Fibroblast of villous mesenchyme (primary cell): ENCODE measurements at regions not wholly inside any gene's neighbourhood (a gene's known extent, or its start where the extent isn't known, plus 50 kb on each side); places are given as distances from the start of the nearest gene placed in this dataset.

Experiments
- DNase-seq: peaks from one replicate; pipeline ENCODE4 v3.0.0-alpha.2; 2010; ENCODE audit warnings: low read depth
- H3K4me3 ChIP-seq: 2 replicates; pipeline ENCODE4 v1.5.1; 2011; ENCODE audit warnings: low read depth, mild to moderate bottlenecking, low read length
- TF ChIP-seq, protein P1 (sequence below): IDR thresholded peaks from 2 replicates; pipeline ENCODE4 v1.5.1; 2012; ENCODE audit warnings: low read depth, mild to moderate bottlenecking, low read length; ENCODE audit not compliant: insufficient read depth

DNA sequence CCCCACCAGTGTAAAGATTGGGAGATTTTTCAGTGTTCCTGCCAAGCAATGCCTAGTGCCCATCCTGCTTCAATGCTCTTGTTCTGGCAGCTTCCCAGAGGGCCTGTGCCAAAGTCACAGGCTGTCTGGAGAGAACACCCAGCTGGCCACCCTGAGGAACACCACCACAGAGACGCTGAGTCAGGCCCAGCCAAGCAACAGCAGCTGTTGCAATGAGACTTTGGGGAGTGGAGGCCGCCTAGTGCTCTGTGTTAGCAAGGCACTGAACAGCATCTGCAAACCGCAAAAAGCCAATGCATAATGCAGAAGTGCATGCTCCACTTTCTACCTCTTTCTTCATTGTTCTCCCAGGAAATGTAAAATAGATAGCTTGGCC lies 168.1 kb downstream of the NXPE2 start:
- H3K4me3 ChIP-seq = no peak overlapping the region
- TF ChIP-seq, protein P1, sequence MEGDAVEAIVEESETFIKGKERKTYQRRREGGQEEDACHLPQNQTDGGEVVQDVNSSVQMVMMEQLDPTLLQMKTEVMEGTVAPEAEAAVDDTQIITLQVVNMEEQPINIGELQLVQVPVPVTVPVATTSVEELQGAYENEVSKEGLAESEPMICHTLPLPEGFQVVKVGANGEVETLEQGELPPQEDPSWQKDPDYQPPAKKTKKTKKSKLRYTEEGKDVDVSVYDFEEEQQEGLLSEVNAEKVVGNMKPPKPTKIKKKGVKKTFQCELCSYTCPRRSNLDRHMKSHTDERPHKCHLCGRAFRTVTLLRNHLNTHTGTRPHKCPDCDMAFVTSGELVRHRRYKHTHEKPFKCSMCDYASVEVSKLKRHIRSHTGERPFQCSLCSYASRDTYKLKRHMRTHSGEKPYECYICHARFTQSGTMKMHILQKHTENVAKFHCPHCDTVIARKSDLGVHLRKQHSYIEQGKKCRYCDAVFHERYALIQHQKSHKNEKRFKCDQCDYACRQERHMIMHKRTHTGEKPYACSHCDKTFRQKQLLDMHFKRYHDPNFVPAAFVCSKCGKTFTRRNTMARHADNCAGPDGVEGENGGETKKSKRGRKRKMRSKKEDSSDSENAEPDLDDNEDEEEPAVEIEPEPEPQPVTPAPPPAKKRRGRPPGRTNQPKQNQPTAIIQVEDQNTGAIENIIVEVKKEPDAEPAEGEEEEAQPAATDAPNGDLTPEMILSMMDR = no peak
- DNase-seq = peak; percentile 7

DNA sequence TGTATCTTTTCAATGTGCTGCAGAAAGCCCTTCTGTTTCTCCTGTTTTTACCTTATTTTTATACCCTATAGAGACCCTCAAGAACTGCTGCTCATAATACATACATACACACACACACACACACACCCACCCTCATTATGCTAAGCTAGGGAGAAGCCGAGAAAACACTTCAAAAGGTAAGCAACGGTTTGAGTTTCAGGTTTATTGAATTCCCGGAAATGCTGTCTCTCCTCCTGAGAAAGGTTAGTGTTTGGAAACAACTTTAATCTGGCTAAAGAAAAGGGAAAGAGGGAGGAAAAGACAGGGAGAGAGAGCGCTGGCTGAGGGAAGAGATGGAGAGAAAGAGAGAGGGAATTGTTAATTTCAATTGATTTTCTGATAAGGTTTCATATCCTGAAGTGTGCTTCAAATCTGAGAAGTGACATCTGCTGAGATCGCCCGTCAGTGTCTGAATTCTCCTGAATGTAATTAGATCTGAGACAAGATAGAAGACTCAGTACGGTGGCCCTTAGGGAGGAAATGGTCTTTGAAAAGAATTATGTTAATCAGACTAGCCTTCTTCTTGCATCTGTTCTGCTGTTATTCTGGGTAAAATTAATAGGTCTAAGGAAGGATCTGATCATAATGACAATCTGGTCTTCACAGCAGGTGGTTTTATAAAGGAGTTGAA lies 169.1 kb downstream of the NXPE2 start:
- TF ChIP-seq, protein P1 = no peak

DNA sequence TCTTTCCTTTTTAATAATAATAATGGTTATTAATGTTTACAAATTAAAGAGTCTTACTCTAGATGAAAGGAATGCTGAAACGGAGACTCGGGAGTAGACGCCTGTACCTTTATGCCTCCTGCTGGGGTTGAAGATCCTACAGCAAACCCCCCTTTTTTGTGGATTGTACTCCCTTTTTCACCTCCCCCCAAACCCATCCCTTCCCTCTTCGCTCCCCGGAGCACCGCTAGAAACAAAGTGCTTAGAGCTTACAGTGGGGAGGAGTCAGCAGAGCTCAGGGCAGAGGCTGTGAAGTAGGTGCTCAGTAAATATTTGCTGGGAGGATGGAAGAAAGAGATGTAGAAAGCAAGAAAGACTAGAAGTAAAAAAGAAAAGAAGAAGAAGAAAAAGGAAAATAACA lies 169.7 kb downstream of the NXPE2 start:
- DNase-seq = no peak
- H3K4me3 ChIP-seq = no peak overlapping the region

More for the DNA sequence above, 169.1 kb downstream of the NXPE2 start:
- DNase-seq = no peak
- no peak overlapping the region for H3K4me3 ChIP-seq

DNA sequence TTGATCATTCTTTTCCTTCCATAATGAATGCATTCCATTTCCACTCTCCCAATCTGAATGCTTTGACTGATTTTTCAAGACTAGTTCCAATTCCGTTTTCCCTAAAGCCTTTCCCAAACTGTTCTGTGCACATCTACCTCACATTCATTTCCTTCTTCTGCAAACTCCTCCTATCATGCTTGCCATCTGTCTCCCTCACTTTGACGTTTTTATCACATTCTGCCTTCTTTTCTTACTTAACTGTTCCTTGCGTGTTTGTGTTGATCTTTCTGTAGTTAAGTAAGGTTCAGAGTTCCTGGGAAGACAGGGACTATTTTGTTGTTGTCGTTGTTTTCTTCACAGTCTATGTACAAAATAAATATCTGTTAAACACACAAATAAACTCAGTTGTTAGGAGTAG lies 179.0 kb downstream of the NXPE2 start:
- DNase-seq = no peak
- TF ChIP-seq, protein P1 = no peak
- no peak overlapping the region for H3K4me3 ChIP-seq

More for the DNA sequence above, 169.7 kb downstream of the NXPE2 start:
- TF ChIP-seq, protein P1 = no peak

DNA sequence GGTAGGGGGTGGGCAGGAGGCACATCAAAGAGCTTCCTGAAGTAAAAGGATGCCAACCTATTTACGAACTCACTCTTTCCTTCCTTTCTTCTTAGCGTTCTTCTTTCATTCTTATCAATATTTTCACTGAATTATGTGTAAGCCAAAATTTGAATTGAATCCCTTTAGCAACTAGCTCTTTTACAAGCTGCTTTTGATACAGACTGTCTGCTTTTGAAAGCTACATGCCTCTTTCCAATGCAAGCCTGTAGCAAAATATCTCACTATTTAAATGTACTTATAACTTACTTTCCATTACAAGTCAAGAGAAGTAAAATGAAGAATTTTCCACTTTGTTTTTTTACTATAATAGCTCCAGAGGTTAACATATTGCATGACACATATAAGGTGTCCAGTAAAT lies 186.6 kb downstream of the NXPE2 start:
- TF ChIP-seq, protein P1 = no peak
- no peak overlapping the region for H3K4me3 ChIP-seq
- DNase-seq = no peak

DNA sequence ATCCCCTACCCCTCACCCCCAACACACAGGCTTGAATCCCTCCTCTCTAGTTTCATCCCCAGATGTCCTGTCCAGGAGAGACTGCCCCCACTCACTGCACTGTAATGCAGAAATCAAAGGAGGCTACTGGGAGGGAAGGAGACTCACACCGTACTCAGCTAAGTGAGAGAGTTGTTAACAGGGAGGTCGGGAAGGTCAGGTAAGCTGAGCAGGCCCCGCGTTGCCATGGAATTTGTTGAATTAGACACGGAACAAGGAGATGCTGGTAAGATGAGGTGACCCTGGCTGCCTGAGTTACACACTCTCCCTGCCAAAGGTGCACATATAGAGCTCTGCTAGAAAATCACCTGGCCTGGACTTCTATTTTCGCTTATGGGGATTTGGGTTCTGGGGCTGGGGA lies 197.9 kb downstream of the NXPE2 start:
- TF ChIP-seq, protein P1 = no peak
- no peak for DNase-seq
- no peak overlapping the region for H3K4me3 ChIP-seq

DNA sequence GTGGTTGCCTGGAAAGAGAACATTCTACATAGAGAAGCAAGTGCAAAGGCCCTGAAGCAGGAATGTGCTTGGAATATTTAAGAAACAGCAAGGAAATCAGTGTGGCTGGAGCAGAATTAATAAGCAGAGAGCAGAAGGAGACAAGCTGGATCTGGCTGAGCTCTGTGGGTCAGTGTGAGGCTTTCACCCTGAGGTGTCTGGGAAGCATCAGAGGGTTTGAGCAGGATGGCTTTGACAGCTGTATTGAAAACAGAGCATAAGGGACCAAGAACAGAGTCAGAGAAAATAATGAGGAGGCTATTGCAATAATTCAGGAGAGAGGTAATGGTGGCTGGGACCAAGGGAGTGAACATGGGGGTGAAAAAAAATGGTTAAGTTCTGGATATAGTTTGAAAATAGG lies 199.6 kb downstream of the NXPE2 start:
- TF ChIP-seq, protein P1 = no peak
- DNase-seq = no peak
- H3K4me3 ChIP-seq = no peak overlapping the region
